Tibial nerve (tissue), 4 donors: ENCODE measurements at regions not wholly inside any gene's neighbourhood (a gene's known extent, or its start where the extent isn't known, plus 50 kb on each side); places are given as distances from the start of the nearest gene placed in this dataset.

Experiments
- CTCF ChIP-seq, 5 experiments: fragments of 200-600 bp in 3 of 5; fragments of 450-650 bp in 2 of 5; sonication (generic) in 3 of 5; IDR thresholded peaks; one replicate each; pipeline ENCODE4 v1.5.1; 2016 to 2019; ENCODE audit warnings: antibody characterized with exemption in 5 of 5, mild to moderate bottlenecking in 3 of 5, moderate library complexity in 2 of 5
- EP300 ChIP-seq, 2 donors: sonication (generic); formaldehyde crosslinking; IDR thresholded peaks; one replicate each; pipeline ENCODE4 v1.6.1; 2017; ENCODE audit warnings: antibody characterized with exemption in 2 of 2, mild to moderate bottlenecking in 1 of 2
- POLR2A ChIP-seq, 2 donors: fragments of 450-650 bp; IDR thresholded peaks; one replicate each; pipeline ENCODE4 v1.6.1; 2017; ENCODE audit warnings: antibody characterized with exemption in 2 of 2, mild to moderate bottlenecking in 2 of 2, moderate library complexity in 2 of 2

- no peak for TF ChIP-seq CTCF (IDR thresholded peaks at IDR 0.05)
- TF ChIP-seq POLR2A (IDR thresholded peaks at IDR 0.05) = no peak
- TF ChIP-seq EP300 (IDR thresholded peaks at IDR 0.05) = no peak
These were observed 166.0 kb downstream of the IPO8 start for GRCh38 chr12:30529489-30530269.
